ENCODE measurements at regions not wholly inside any gene's neighbourhood (a gene's known extent, or its start where the extent isn't known, plus 50 kb on each side); places are given as distances from the start of the nearest gene placed in this dataset.

DNA sequence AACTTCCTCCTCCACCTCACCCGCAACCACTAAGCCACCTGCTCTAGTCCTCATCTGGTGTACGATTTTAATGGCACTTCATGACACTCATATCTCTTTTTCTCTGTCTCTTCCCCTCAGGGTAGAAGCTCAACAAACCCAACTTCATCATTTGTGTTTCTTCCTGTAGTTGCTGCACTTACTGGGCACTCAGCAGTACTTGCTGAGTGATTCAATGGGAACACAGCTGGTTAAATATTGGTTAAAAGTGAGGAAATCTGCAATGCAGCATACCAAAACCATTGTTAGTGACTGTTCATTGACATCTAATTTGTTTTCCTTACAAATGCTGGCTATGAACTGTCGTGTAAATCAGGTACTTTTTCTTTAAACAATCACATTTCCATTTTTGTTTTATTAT is 541.1 kb upstream of the PRMT6 start:
- TF ChIP-seq, protein P1, sequence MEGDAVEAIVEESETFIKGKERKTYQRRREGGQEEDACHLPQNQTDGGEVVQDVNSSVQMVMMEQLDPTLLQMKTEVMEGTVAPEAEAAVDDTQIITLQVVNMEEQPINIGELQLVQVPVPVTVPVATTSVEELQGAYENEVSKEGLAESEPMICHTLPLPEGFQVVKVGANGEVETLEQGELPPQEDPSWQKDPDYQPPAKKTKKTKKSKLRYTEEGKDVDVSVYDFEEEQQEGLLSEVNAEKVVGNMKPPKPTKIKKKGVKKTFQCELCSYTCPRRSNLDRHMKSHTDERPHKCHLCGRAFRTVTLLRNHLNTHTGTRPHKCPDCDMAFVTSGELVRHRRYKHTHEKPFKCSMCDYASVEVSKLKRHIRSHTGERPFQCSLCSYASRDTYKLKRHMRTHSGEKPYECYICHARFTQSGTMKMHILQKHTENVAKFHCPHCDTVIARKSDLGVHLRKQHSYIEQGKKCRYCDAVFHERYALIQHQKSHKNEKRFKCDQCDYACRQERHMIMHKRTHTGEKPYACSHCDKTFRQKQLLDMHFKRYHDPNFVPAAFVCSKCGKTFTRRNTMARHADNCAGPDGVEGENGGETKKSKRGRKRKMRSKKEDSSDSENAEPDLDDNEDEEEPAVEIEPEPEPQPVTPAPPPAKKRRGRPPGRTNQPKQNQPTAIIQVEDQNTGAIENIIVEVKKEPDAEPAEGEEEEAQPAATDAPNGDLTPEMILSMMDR (IDR thresholded peaks at IDR 0.05 in 4 of 5, conservative IDR thresholded peaks at IDR 0.05 in 1 of 5), result no peak
- TF ChIP-seq POLR2A (IDR thresholded peaks at IDR 0.05), result no peak
